ENCODE measurements at regions not wholly inside any gene's neighbourhood (a gene's known extent, or its start where the extent isn't known, plus 50 kb on each side); places are given as distances from the start of the nearest gene placed in this dataset.
"Not testable (repeated sequence)": the region's sequence is repeated elsewhere in the genome, so short reads cannot be mapped to it uniquely, and the experiment has no call there.

GRCh38 chr15:63448872-63449555 lies 55.4 kb upstream of the USP3 start:
- not testable (repeated sequence) for H3K27ac Mint-ChIP-seq; DNase-seq; H3K36me3 Mint-ChIP-seq (ENCODE audit: insufficient read depth in 2 of 2); H3K27me3 Mint-ChIP-seq (ENCODE audit: low read depth); ATAC-seq (replicated peaks in 1 of 2); H3K4me3 Mint-ChIP-seq; H3K9me3 Mint-ChIP-seq
- peaks cover 46% of the 10 kb centered on the region for H3K4me1 Mint-ChIP-seq (ENCODE audit: low read depth)

DNA sequence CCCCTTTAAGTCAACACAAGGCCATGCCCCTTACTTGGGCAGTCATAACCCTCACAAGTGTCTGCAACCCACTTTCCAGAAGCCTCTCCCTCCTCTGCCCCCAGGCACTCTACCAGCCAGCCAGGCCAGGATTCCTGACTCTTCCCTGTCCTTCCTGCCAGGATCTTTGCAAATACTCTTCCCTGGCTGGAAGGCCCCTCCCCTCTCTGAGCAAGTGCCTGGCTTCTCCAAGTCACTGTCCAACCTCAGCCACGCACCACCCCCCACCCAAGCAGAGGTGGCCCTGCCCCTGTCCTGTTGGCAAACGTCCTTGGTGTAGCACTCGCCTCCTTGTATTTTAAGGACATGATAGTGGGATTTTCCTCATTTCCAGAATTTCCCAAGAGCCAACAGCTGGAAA lies 54.7 kb upstream of the USP3 start:
- ATAC-seq (replicated peaks in 1 of 2) (no peak), DNase-seq (no peak)
- no peaks in the 10 kb centered on the region for H3K27me3 Mint-ChIP-seq (ENCODE audit: low read depth)
- H3K27ac Mint-ChIP-seq: no peak overlapping the region
- H3K9me3 Mint-ChIP-seq: no peaks in the 10 kb centered on the region
- no peaks in the 10 kb centered on the region for H3K36me3 Mint-ChIP-seq (ENCODE audit: insufficient read depth in 2 of 2)
- H3K4me3 Mint-ChIP-seq: no peak overlapping the region
- H3K4me1 Mint-ChIP-seq (ENCODE audit: low read depth): peaks cover 39% of the 10 kb centered on the region

- peaks cover 28% of the 10 kb centered on the region for H3K4me1 Mint-ChIP-seq (ENCODE audit: low read depth)
- no peak overlapping the region for H3K4me3 Mint-ChIP-seq
- H3K9me3 Mint-ChIP-seq: no peaks in the 10 kb centered on the region
- ATAC-seq (replicated peaks in 1 of 2): no peak
- no peaks in the 10 kb centered on the region for H3K36me3 Mint-ChIP-seq (ENCODE audit: insufficient read depth in 2 of 2)
- DNase-seq: no peak
- no peak overlapping the region for H3K27ac Mint-ChIP-seq
- no peaks in the 10 kb centered on the region for H3K27me3 Mint-ChIP-seq (ENCODE audit: low read depth)
These were observed 53.5 kb upstream of the USP3 start for GRCh38 chr15:63450884-63451225.

GRCh38 chr15:63451671-63452315 lies 52.6 kb upstream of the USP3 start:
- H3K9me3 Mint-ChIP-seq: no peaks in the 10 kb centered on the region
- DNase-seq: no peak
- no peak overlapping the region for H3K4me3 Mint-ChIP-seq
- no peak overlapping the region for H3K27ac Mint-ChIP-seq
- H3K27me3 Mint-ChIP-seq (ENCODE audit: low read depth): no peaks in the 10 kb centered on the region
- H3K36me3 Mint-ChIP-seq (ENCODE audit: insufficient read depth in 2 of 2): no peaks in the 10 kb centered on the region
- peaks cover 19% of the 10 kb centered on the region for H3K4me1 Mint-ChIP-seq (ENCODE audit: low read depth)
- no peak for ATAC-seq (replicated peaks in 1 of 2)

DNA sequence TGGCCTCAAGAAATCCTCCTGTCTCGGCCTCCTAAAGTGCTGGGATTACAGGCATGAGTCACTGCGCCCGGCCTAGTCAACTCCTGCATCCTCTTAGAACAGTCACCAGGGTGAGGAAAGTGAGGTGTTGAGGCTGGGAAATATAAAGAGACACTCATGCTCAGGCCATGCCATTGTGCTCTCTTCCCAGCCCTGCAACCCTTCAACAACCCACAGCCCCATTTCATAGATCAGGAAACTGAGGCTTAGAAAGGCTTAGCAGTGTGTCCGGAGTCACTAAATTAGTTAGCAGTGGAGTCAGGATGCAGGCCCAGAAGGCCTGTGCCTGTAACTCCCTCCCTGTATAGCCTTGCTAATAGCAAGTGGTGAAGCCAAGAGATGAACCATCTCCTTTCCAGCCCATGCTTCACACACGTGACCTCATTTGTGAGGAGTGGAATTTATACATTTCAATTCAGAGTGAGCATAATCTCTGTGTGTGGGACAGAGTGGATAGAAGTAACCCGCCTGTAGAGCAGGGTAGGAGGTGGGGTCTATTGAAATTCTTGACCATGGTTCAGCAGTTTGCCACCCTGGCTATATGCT lies 51.7 kb upstream of the USP3 start:
- H3K27ac Mint-ChIP-seq: no peak overlapping the region
- no peaks in the 10 kb centered on the region for H3K27me3 Mint-ChIP-seq (ENCODE audit: low read depth)
- H3K4me1 Mint-ChIP-seq (ENCODE audit: low read depth): peaks cover 11% of the 10 kb centered on the region
- DNase-seq (no peak), ATAC-seq (replicated peaks in 1 of 2) (no peak)
- H3K9me3 Mint-ChIP-seq: no peaks in the 10 kb centered on the region
- H3K4me3 Mint-ChIP-seq: no peak overlapping the region
- H3K36me3 Mint-ChIP-seq (ENCODE audit: insufficient read depth in 2 of 2): no peaks in the 10 kb centered on the region

GRCh38 chr15:63453186-63453905 lies 51.0 kb upstream of the USP3 start:
- Mint-ChIP-seq H3K27me3 (ENCODE audit: low read depth) (no peaks in the 10 kb centered on the region), H3K36me3 (ENCODE audit: insufficient read depth in 2 of 2) (no peaks in the 10 kb centered on the region), H3K9me3 (no peaks in the 10 kb centered on the region), H3K4me1 (ENCODE audit: low read depth) (peaks cover 11% of the 10 kb centered on the region), H3K4me3 (no peak overlapping the region), H3K27ac (no peak overlapping the region)
- DNase-seq (no peak), ATAC-seq (replicated peaks in 1 of 2) (no peak)

DNA sequence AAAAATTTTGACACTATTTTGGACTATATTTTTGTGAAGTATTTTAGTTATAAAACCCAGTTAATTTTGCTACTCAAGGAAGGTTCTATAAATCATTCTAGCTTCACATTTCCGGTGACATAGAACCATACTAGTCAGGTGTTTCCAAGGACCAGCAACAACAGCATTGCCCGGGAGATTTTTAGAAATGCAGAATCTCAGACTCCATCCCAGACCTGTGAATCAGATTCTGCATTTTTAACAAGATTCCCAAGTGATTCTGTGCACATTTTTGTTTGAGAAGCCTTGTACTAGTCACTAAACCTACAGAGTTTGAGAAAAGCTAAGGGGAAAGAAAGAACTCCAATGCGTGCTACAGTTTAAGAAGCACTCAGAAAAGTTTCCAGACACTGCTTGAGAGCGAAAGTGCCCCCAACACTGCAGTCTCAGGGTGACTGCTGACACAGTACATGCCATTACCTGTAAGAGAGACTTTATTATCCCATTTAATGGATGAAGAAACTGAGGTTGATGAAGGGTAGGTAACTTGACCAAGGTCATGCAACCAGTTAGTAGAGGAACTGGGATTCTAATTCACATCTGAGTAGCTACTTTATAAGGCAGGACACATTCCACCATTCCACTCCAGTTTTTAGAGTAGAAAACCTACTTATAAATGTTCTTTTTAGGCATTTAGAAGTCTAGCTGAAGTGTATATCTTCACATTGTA lies 49.7 kb upstream of the USP3 start:
- ATAC-seq (replicated peaks in 1 of 2): no peak
- Mint-ChIP-seq H3K4me3 (no peak overlapping the region), H3K36me3 (ENCODE audit: insufficient read depth in 2 of 2) (no peaks in the 10 kb centered on the region), H3K9me3 (no peaks in the 10 kb centered on the region), H3K27me3 (ENCODE audit: low read depth) (no peaks in the 10 kb centered on the region), H3K4me1 (ENCODE audit: low read depth) (peaks cover 11% of the 10 kb centered on the region), H3K27ac (no peak overlapping the region)
- no peak for DNase-seq

Measured in activated T-cell treated with anti-CD3 and anti-CD28 coated beads, Interleukin-2, amount 50 U/mL, for 72 hours (primary cell).